Umbilical cord (tissue), 1 donor: ENCODE measurements at regions not wholly inside any gene's neighbourhood (a gene's known extent, or its start where the extent isn't known, plus 50 kb on each side); places are given as distances from the start of the nearest gene placed in this dataset.

Experiments used
- DNase-seq: peaks from one replicate; pipeline ENCODE4 v3.0.0-alpha.2; 2015; ENCODE audit warnings: low spot score

DNA sequence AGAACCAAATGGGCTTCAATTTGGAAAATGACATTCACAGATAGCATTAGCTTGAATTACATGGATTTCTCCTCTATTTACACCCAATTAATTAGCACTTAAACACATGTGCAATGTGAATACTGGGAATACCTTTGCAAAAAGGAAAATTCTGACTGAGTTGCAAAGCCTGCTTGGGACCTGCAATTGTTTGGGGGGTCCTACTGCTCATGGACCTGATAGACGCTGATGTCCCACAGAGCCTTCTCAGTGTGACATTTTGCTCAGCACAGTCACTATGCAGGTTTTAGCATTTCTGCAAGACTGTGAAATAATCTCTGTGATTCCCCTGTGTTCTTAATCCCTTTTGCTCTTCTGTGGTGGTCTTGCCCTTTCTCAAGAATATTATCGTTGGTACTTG lies 101.2 kb upstream of the PGRMC2 start:
- no peak for DNase-seq

DNA sequence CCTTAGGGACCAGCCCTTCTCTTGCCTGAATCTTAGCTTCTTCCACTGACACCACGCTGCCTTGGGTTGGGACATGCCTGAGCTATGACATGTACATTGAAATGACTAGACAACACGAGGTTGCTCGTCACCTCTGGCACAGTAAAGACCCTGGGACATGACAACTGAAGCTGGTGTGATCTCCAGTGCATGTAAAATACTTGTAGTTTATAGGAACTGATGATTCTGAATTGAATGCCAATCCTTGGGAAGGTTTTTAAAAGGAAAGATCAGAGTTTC lies 100.7 kb upstream of the PGRMC2 start:
- DNase-seq: peak; percentile 11

DNA sequence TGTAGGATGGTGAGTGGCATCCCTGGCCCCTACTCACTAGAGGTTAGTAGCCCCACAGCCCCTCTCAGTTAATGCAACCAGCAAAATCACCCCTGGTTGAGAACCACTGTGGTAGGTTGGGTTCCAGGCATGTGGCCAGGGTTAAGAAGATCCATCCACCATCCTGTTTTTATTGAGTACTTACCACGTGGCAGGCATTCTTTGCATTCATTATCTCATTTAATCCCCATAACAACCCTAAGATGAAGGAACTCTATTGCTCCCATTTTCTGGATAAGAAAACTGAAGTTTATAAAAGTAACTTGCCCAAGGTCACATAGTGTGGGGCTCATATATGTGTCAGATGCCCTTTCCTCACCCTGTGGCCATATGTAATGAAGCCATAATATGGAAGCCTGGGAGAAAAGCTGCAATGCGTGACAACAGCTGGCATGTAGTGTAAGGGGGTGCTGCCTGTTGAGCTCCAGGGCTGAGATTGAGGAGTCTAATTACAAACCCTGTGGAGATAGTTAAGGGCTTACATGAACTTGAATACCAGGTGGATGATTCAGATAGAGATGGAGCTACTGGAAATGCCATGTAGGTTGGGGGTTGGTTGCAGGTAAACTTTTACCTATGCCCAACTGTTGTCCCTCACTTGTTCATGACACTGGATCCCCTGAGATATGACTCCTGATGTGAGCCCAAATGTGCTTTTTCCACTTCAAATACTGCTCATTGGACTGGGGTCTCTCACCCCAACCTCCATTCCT lies 100.2 kb upstream of the PGRMC2 start:
- DNase-seq: no peak

DNA sequence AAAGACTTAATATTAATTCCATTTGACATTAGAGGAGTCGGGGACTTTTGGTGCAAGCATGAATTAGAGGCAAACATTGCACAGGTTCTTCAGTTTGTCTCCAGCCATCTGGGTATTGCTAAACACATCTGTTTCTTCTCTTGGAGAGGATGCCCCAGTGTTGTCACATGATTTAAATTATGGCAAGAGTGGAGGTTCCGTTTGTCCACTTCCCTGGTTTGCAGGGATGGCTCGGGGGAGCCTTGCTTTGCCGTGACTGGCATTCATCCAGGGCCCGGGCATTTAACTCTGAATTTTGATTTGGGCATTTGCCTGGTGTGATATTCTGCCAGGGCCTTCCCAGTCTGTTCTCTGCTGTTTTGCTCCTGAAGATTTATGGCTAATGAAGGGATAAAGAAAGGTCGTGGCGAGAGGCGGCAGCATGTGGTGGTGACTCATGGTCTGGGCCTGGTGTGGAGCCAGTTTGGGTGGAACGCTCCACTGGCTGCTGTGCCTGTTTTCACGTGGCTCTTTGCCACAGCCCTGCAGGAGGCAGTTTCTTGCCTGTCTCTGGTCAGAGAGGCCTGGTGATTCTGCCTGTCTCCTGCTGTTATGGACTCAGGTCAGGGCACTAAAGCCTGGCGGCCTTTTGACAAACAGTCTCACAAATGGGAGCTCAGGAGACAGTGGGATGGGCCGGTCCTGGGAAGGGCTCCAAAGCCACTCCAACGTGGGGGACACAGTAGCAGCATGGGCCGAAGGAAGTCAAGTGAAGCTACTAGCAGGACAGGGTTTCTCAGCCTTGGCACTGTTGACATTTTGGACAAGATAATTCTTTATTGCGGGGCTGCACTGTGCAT lies 99.4 kb upstream of the PGRMC2 start:
- peak; percentile 94 for DNase-seq

GRCh38 chr4:128385683-128386304 lies 98.2 kb upstream of the PGRMC2 start:
- DNase-seq: peak; percentile 56

- DNase-seq: no peak
Observed at GRCh38 chr4:128384765-128385598, 97.4 kb upstream of the PGRMC2 start.

- DNase-seq: peak; percentile 4
Observed at GRCh38 chr4:128384091-128384520, 96.5 kb upstream of the PGRMC2 start.

GRCh38 chr4:128381748-128382559 lies 94.3 kb upstream of the PGRMC2 start:
- DNase-seq: peak; percentile 41

- DNase-seq: no peak
Observed at GRCh38 chr4:128380306-128380705, 92.7 kb upstream of the PGRMC2 start.

DNA sequence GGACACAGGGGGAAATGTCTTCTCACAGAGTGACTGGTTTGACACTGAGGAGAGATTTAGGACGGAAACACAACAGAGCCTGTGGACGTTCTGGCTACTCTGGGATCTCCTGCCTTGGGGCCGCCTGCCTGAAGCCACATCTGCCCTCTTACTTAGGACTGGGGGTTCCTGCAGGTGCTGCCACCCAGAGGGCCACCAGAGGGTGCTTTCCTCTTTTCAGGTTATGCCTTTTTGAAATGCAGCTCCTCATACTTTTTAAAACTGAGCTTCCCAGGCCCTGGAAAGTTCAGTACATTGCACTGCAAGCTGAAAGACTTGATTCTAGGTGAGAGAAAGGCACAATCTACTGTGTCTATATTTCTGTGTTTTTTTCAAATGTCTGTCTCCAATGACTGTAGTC lies 92.2 kb upstream of the PGRMC2 start:
- DNase-seq: peak; percentile 5

DNA sequence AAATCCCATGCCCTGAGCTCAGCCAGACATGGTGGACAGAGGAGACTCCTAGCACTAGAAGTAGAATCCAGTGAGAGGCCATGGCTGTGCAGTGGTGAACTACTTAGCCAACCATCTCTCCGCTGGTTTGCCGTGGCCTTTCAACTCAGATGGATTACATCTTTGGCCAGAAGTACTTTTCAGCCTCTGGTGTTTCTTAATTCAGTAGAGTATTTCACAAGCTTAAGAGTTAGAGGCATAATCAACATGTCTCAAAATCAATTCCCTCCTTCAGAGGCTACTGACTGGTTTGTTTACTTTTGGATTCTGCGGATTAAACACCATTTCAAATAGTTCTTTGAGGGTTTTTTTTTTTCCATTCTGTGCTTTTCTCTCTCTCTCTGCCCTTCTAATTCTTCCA lies 91.1 kb upstream of the PGRMC2 start:
- DNase-seq: no peak

DNA sequence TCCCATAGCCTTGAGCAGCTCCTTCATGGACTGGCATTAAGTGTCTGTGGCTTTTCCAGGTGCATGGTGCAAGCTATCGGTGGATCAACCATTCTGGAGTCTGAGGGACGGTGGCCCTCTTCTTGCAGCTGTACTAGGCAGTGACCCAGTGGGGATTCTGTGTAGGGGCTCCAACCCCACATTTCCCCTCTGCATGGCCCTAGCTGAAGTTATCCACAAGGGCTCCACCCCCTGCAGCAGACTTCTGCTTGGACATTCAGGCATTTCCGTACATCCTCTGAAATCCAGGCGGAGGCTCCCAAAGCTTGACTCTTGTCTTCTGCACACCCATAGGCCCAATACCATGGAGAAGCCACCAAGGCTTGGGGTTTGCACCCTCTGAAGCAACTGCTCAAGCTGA lies 89.3 kb upstream of the PGRMC2 start:
- no peak for DNase-seq

DNA sequence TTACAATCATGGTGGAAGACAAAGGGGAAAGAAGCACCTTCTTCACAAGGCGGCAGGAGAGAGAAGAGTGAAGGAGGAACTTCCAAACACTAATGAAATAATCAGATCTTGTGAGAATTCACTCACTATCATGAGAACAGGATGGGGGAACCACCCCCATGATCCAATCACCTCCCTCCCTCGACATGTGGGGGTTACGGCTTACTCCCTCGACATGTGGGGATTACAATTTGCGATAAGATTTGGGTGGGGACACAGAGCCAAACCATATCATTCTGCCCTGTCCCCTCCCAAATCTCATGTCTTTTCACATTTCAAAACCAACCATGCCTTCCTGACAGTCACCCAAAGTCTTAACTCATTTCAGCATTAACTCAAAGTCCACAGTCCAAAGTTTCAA lies 88.7 kb upstream of the PGRMC2 start:
- no peak for DNase-seq

GRCh38 chr4:128373628-128374027 lies 86.0 kb upstream of the PGRMC2 start:
- DNase-seq: no peak

GRCh38 chr4:128371876-128372275 lies 84.3 kb upstream of the PGRMC2 start:
- DNase-seq: no peak

DNA sequence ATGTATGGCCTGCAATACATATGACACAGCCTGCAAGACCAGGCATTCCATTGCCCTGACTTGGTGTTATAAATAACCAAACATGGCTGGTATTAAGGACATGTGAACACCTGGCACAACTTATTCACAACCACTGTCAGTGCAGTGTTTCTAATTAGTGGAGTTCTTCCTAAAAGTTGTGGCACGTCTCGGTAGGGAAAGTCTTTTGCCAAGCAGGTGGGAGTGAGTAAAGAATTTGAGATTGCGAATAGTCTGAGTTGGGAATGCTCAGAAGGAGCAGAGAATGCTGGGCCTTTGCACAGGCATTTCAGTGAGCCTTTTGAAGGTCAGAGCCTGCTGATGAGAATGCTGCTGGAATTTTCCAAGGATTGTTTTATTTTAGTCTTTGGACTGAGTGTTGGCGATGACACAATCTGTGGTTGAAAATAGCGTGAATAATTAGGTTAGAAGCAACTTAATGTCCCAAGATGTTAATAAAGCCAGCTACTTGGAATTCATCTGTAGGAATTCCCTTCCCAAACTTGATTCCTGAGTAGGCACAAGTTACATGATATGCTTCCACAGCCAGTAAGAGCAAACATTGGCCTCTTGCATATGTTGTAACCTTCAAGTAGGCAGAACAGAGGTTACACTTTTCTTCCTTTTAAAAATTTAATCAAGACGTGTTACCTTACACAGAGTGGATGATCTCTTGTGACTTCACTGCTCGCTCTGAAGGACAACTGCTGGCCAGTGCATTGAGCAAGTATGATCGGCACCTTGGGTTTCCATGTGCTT lies 83.6 kb upstream of the PGRMC2 start:
- DNase-seq: no peak

DNA sequence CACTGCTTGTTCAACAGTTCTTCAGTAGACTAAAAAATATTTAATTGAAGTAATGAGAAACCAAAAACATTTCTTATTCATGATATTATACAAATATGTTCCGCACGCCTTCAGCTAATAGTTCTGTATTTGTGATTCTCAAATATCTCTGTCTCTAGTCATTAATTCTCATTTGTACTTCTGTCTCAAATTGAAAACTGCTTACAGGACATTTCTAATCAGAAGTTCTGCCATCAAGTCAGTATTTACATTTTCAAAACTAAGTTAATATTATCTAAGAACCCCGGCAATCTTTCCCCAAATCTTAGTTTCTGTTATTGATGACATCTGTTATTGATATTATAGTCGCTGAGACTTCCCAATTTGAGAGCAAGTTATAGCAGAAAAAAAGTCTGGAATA lies 78.6 kb upstream of the PGRMC2 start:
- DNase-seq: no peak

DNA sequence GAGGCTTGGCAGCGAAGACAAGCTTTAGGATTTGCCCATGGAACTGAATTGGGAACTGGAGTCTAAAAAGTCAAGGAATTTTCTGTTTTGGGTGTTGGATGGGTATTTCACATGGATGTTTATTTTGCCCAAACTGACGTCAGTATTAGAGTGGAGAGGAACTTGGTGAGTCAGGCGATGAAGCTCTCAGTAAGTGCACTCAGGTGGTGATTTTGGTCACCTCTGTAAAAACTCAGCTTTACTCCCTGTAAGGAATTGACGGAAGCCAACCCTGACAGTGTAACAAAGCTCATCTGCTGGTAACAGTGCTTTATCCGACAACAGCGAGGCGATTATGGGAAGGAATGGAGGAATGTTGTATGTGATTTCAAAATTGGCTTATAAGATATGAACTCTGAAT lies 77.0 kb upstream of the PGRMC2 start:
- DNase-seq: no peak

- no peak for DNase-seq
Observed at GRCh38 chr4:128363966-128364365, 76.4 kb upstream of the PGRMC2 start.

- no peak for DNase-seq
Observed at GRCh38 chr4:128362760-128363159, 75.1 kb upstream of the PGRMC2 start.
